Esophagus muscularis mucosa (tissue), 4 donors: ENCODE measurements at regions not wholly inside any gene's neighbourhood (a gene's known extent, or its start where the extent isn't known, plus 50 kb on each side); places are given as distances from the start of the nearest gene placed in this dataset.
"Not testable (repeated sequence)": the region's sequence is repeated elsewhere in the genome, so short reads cannot be mapped to it uniquely, and the experiment has no call there.

Experiments
- DNase-seq: peaks from one replicate; pipeline ENCODE4 v3.0.0-alpha.2; 2017; ENCODE audit errors: extremely low spot score
- H3K27ac ChIP-seq, 4 donors: fragments of 200-600 bp; sonication (generic); replicated peaks in 1 of 4; 1 replicate in 3 of 4; 2 replicates in 1 of 4; pipeline ENCODE4 v1.5.1; 2016 to 2019; ENCODE audit warnings: mild to moderate bottlenecking in 1 of 4
- H3K27me3 ChIP-seq, 4 donors: fragments of 200-600 bp; sonication (generic); one replicate each; pipeline versions ENCODE4 v1.5.1 to v1.6.0; 2016 to 2019
- H3K36me3 ChIP-seq, 4 donors: fragments of 200-600 bp; sonication (generic); one replicate each; pipeline ENCODE4 v1.5.1; 2016 to 2019
- H3K4me1 ChIP-seq, 4 donors: fragments of 200-600 bp; sonication (generic); one replicate each; pipeline ENCODE4 v1.5.1; 2016 to 2019
- H3K4me3 ChIP-seq, 4 donors: fragments of 200-600 bp; sonication (generic); 1 replicate in 2 of 4; 2 replicates in 2 of 4; pipeline ENCODE4 v1.5.1; 2016 to 2019; ENCODE audit warnings: mild to moderate bottlenecking in 4 of 4, moderate library complexity in 1 of 4
- H3K9me3 ChIP-seq, 4 donors: fragments of 200-600 bp; sonication (generic); 1 replicate in 3 of 4; 2 replicates in 1 of 4; pipeline ENCODE4 v1.5.1; 2016 to 2019
- CTCF ChIP-seq, 3 experiments: fragments of 200-600 bp in 2 of 3; fragments of 450-650 bp in 1 of 3; sonication (generic) in 2 of 3; IDR thresholded peaks; one replicate each; pipeline ENCODE4 v1.5.1; 2017 to 2019; ENCODE audit warnings: antibody characterized with exemption in 3 of 3, mild to moderate bottlenecking in 2 of 3, moderate library complexity in 1 of 3
- EP300 ChIP-seq: sonication (generic); formaldehyde crosslinking; IDR thresholded peaks from one replicate; pipeline ENCODE4 v1.6.1; 2017; ENCODE audit warnings: antibody characterized with exemption
- POLR2A ChIP-seq: fragments of 450-650 bp; IDR thresholded peaks from one replicate; pipeline ENCODE4 v1.6.1; 2017; ENCODE audit warnings: antibody characterized with exemption, moderate library complexity, mild to moderate bottlenecking, low read depth
- POLR2AphosphoS5 ChIP-seq, 2 donors: sonication (generic); formaldehyde crosslinking; IDR thresholded peaks; one replicate each; pipeline ENCODE4 v1.6.1; 2017; ENCODE audit warnings: antibody characterized with exemption in 2 of 2
- WGBS: methylation state at CpG from one replicate; pipeline ENCODE4 v1.1.5; 2018; 5-methylcytosine and 5-hydroxymethylcytosine counted together
- intact Hi-C: fragments of 100-400 bp; cut with DNase I; formaldehyde crosslinking; loops from one replicate; pipeline ENCODE4 v1.15.1; 2023

GRCh38 chr6:137638926-137639706, 144.9 kb upstream of the OLIG3 start:
- WGBS, result 71% methylated on average over 3 of the region's 3 CpGs
- Histone ChIP-seq H3K27ac (no peak overlapping the region), H3K4me3 (no peak overlapping the region), H3K27me3 (no peaks in the 10 kb centered on the region), H3K36me3 (no peaks in the 10 kb centered on the region), H3K4me1 (peaks cover 0 to 16% (median 9%) of the 10 kb centered on the region in 4 donors), H3K9me3 (no peaks in the 10 kb centered on the region)
- DNase-seq, result no peak
- intact Hi-C loops, result no loop called here
- TF ChIP-seq EP300 (no peak), CTCF (IDR thresholded peaks at IDR 0.05) (no peak), POLR2AphosphoS5 (IDR thresholded peaks at IDR 0.05) (no peak), POLR2A (no peak)

GRCh38 chr6:137640086-137640485, 145.9 kb upstream of the OLIG3 start:
- no peak for TF ChIP-seq POLR2A
- Histone ChIP-seq H3K4me1 (peaks cover 0 to 16% (median 9%) of the 10 kb centered on the region in 4 donors), H3K4me3 (no peak overlapping the region), H3K27ac (no peak overlapping the region), H3K9me3 (no peaks in the 10 kb centered on the region), H3K27me3 (no peaks in the 10 kb centered on the region), H3K36me3 (no peaks in the 10 kb centered on the region)
- DNase-seq, result no peak
- WGBS, result 93% methylated on average over 7 of the region's 7 CpGs
- intact Hi-C loops, result loop anchor here (2.0 to 5.0 kb wide), 2 partner anchors 367 to 548 kb away; no protein-coding TSS in a partner anchor

GRCh38 chr6:137641474-137642077, 147.4 kb upstream of the OLIG3 start:
- 11% methylated on average over 6 of the region's 6 CpGs for WGBS
- DNase-seq, result no peak
- H3K27me3 ChIP-seq, result no peaks in the 10 kb centered on the region
- H3K9me3 ChIP-seq, result no peaks in the 10 kb centered on the region
- TF ChIP-seq POLR2A (no peak), CTCF (IDR thresholded peaks at IDR 0.05) (peak; percentile 65 to 78 (median 66)), EP300 (no peak), POLR2AphosphoS5 (IDR thresholded peaks at IDR 0.05) (no peak)
- peaks cover 0 to 16% (median 9%) of the 10 kb centered on the region in 4 donors for H3K4me1 ChIP-seq
- no peak overlapping the region for H3K4me3 ChIP-seq
- no peak overlapping the region for H3K27ac ChIP-seq
- intact Hi-C loops, result loop anchor here (2.0 to 5.0 kb wide), 2 partner anchors 369 to 549 kb away; no protein-coding TSS in a partner anchor
- H3K36me3 ChIP-seq, result no peaks in the 10 kb centered on the region

GRCh38 chr6:137643210-137643609, 149.0 kb upstream of the OLIG3 start:
- not testable (repeated sequence) for DNase-seq, H3K36me3 ChIP-seq, H3K4me3 ChIP-seq, H3K4me1 ChIP-seq, H3K27ac ChIP-seq, H3K9me3 ChIP-seq, H3K27me3 ChIP-seq
- WGBS, result 75% methylated on average over 4 of the region's 4 CpGs
- intact Hi-C loops, result loop anchor here (5.0 kb wide), 1 partner anchor 551 kb away; no protein-coding TSS in a partner anchor

- not testable (repeated sequence) for H3K4me1 ChIP-seq, H3K4me3 ChIP-seq, DNase-seq, H3K27me3 ChIP-seq, H3K36me3 ChIP-seq, H3K9me3 ChIP-seq, H3K27ac ChIP-seq
- intact Hi-C loops, result loop anchor here (5.0 kb wide), 1 partner anchor 551 kb away; no protein-coding TSS in a partner anchor
- WGBS, result 76% methylated on average over 2 of the region's 2 CpGs
These were observed 149.4 kb upstream of the OLIG3 start for GRCh38 chr6:137643644-137644043.

- 98% methylated on average over 6 of the region's 13 CpGs for WGBS
- H3K27me3 ChIP-seq, result no peaks in the 10 kb centered on the region
- no peaks in the 10 kb centered on the region for H3K9me3 ChIP-seq
- H3K27ac ChIP-seq, result no peak overlapping the region
- DNase-seq, result no peak
- peaks cover 4 to 6% (median 5%) of the 10 kb centered on the region in 4 donors for H3K4me1 ChIP-seq
- TF ChIP-seq CTCF (IDR thresholded peaks at IDR 0.05) (no peak), POLR2AphosphoS5 (IDR thresholded peaks at IDR 0.05) (no peak), EP300 (no peak), POLR2A (no peak)
- intact Hi-C loops, result no loop called here
- H3K4me3 ChIP-seq, result no peak overlapping the region
- H3K36me3 ChIP-seq, result no peaks in the 10 kb centered on the region
These were observed 151.7 kb upstream of the OLIG3 start for GRCh38 chr6:137645850-137646249.
